Smooth muscle cell of the brain vasculature (primary cell): ENCODE measurements at regions not wholly inside any gene's neighbourhood (a gene's known extent, or its start where the extent isn't known, plus 50 kb on each side); places are given as distances from the start of the nearest gene placed in this dataset.
"Not testable (repeated sequence)": the region's sequence is repeated elsewhere in the genome, so short reads cannot be mapped to it uniquely, and the experiment has no call there.

ENCODE experiments used
- DNase-seq: peaks from one replicate; pipeline ENCODE4 v3.0.0-alpha.2; 2012; ENCODE audit warnings: low read depth, low spot score

DNA sequence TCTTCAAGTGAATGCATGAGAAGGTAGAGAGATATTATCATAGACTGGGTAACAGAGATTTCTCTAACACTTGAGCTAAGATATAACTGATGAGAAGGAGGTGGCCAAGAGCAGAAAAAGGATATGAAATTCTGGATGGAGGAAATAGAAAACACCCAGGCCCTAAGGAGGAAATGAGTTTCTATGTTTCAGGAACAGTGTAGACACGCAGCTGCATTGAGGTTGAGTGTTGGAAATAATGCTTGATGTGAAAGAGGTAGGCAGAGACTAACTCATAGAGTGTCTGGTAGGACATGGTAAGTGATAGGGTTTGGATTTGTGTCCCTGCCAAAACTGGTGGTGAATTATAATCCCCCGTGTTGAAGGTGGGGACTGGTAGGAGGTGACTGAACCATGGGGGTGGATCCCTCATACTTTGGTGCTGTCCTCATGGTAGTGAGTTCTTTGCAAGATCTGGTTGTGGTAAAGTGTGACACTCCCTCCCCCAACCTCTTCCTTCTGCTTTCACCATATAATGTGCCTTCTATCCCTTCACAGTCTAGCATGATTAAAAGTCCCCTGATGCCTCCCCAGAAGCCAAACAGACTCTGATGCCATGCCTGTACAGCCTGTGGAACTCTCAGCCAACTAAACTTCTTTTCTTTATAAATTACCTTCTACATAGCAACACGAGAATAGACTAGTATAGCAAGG, 787.3 kb downstream of the EDEM1 start:
- no peak for DNase-seq

DNA sequence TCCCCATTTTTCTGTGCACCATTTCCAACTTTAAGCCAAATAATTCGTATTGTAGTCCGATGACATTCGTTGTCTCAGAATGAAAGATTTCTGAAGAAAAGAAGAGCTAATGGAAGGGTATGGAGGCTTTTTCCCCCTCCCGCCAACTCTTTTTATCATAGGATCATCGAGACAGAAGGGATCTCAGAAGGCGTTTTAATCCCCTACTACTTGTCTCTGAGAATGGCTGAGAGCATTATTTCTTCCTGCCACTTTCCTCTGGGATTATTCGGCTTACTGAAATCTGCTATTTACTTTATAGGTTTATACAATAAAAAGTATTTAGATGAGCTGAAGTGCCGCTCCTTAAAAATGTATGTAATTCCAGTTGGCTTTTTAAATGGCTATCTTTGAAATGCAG, 789.8 kb downstream of the EDEM1 start:
- no peak for DNase-seq

DNA sequence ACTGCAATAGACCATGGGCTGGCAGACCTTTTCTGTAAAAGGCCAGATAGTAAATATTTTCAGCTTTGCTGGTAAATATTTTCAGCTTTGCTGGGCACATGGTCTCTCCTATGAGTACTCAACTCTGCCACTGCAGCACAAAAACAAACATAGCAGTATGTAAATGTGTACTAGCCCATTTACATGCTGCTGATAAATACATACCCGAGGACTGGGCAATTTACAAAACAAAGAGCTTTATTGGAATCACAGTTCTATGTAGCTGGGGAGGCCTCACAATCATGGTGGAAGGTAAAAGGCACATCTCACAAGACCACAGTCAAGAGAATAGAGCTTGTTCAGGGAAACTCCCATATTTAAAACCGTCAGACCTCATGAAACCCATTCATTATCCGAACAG, 793.0 kb downstream of the EDEM1 start:
- no peak for DNase-seq

DNA sequence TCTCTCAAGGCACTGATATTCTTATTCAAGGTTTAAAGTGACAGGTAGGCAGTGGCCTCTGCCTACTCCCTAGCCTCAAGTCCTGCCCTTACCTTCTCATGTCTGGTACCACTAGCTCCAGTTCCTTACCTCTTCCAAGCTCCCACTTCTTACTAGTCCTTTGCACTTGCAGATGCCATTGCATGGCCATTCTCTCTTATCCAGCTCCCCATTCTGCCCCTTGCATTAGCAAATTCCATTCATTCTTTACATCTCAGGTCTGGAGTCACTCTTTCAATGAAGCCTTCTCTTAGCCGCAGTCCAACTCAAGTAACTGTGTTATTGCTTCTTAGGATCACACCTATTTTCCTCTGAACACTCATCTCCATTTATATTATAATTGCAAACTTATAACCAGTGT, 807.1 kb downstream of the EDEM1 start:
- no peak for DNase-seq

DNA sequence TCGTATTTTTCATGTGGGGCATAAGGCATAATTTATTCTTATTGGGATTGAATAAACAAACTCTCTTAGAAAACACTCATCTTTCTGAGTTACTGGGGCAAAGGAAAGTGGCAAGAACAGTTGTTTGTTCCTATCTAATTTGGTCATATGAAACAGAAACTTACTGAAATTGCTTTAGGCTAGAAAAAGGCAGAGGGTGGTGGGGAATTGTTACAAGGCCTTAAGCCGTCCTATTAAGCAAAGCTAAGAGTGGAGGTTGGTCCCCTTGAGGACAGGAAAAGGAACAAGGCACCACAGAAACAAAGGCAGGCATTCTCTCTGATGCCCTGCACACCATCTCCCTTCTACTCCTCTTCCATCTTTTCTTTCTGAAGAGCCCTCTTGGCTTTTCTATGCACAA, 830.9 kb downstream of the EDEM1 start:
- no peak for DNase-seq

DNA sequence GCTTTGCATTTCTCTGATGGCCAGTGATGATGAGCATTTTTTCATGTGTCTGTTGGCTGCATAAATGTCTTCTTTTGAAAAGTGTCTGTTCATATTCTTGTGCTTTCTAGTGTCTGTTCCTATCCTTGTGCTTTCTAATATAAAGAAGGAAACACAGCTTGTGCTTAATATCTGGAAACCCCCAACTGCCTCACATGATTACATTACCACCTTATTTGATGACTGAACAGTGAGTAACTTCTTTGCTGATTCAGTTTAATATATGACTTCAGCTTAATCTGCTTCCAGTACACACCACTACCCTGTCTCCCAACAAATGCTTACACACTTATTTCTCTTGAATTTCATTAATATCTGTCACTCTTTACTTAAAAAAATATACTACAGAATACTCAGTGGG, 835.1 kb downstream of the EDEM1 start:
- no peak for DNase-seq

DNA sequence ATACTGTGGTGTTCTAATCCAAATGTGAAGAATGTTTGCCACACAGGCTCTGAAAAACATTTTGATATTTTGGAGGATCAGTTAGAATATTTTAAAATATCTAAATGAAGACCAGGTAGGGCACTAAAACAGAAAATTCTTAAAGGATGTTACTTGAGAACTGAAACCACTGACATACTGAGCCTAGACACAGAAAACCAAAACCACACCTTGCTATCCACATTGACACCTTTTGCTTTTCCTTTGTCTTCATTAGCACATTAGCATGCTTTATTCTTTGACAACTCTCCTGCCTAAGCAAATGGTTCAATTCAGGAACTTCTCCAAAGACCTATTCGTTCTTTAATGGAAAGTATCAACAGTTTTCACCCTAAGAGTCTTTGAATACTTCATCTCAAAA, 835.9 kb upstream of the GRM7 start:
- no peak for DNase-seq

DNA sequence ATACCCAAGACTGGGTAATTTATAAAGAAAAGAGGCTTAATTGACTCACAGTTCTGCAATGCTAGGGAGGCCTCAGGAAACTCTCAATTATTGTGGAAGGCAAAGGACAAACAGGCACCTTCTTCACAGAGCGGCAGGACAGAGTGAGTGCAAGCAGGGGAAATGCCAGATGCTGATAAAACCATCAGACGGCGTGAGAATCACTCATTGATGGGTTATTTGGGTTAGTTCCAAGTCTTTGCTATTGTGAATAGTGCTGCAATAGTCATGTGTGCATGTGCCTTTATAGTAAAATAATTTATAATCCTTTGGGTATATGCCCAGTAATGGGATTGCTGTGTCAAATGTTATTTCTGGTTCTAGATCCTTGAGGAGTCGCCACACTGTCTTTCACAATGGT, 830.3 kb upstream of the GRM7 start:
- DNase-seq: not testable (repeated sequence)

DNA sequence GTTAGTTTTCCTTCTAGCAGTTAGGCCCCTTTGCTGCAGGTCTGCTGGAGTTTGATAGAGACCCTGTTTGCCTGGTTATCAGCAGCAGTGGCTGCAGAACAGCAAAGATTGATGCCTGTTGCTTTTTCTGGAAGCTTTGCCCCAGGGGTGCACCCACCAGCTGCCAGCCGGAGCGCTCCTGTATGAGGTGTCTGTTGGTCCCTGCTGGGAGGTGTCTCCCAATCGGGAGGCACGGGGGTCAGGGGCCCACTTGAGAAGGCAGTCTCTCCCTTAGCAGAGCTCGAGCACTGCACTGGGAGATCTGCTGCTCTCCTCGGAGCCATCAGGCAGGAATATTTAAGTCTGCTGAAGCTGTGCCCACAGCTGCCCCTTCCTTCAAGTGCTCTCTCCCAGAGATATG, 825.3 kb upstream of the GRM7 start:
- DNase-seq: no peak

DNA sequence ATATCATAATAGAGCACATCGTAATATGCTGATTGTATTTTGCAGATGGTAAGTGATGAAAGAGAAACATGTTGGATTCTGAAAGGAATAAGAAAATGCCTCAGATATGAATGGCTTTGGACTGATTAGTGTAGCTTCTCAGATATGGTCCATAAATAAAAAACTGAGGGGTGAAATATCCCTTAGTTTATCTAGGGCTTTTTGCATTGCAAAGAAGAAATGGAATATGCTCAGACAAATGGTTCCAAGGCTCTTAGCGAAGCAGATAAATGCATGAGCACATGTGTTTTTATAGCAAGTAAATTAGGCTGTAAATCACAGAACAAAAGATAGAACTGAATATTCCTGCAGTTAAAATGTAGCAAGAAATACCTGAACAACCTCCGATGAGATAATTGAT, 820.9 kb upstream of the GRM7 start:
- no peak for DNase-seq

DNA sequence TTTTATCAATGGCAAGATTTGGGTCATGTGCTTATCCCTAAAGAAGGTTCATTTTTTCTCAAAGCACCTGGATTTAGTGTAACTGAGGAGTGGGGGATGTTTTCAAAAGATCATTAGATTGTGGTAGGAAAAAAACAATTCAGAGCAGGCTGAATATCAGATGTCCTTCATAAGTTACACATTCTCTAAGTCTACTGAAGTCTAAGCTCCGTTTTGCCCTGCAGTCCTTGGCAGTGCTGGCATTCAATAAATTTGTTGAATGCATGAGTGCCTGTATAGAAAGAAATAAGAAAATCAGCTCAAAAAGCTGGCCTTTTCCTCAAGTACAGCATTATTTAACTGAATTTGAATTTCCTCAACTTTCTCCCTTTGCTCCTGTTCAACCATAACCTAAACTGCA, 819.0 kb upstream of the GRM7 start:
- DNase-seq: no peak

DNA sequence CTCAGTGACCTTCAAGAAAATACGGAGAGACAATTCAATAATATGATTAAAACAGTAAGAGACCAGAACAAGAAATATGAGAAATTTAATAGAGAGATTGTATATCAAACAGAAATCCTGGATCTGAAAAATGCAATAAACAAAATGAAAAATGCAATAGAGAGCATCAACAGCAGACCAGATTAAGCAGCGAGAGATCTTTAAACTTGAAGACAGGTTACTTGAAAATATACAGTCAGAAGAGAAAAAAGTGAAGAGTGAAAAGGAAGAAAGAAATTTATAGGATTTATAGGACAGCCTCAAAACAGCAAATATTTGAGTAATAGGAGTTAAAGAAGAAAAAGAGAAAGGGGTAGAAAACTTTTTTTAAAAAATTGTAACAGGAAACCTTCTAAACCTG, 813.9 kb upstream of the GRM7 start:
- no peak for DNase-seq

DNA sequence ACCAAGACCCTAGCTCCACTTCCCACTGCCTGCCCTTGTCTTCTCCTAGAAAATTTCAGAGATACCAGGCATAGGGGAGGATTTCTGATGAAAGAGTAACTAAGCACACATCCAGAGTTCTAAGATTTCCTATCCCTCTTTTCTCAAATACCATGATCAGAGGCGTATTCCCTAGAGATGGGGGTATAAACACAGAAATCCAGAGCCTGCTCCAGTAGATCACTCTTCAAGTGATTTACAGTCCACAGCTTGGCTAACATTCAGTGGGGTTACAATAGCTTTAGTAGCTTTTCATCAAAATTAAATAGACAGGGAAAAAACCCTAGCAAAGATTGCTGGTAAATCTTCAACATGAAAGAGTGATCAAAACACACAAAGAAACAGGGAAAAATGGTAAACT, 800.7 kb upstream of the GRM7 start:
- no peak for DNase-seq

DNA sequence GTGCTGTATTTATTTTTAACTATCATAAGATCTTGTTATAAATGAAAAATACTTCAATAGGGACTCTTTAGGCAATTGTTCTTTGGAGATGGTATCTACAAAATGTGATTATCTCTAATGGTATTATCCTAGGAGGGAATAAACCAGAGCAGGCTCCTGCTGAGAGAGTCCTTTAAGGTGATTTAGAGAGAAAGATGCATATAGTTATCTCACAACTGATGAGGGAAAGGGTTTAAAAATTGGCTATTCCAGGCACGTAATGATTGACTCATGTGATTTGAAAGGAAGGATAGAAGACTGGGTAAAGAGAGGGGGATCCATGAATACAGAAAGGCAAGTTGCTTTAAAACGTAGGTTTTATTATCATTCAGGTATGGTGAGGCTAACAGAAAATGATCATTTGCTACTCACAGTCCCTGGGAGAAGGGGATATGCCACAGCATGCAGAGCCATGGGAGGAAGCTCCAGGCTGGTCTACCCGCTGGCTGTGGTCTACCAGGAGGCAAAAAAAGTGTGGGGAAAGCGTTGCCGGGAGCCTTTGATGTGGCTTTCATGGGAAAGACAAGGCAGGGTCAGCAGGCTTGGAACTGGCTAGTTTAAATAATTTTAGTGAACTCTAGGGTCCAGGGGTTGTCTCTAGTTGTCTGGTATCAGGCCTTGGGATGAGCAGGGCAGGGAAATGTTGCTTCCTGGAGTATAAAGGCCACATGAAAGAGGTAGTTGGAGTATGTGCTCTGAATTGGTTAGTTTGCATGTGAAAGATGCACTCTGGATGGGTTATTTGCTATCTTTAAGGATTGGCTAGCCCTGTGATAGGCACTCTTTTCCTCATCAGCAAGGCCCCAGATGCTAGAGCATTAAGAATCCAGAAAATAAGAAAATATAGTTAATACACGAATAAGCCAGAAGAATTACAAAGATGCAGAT, 798.4 kb upstream of the GRM7 start:
- DNase-seq: no peak

DNA sequence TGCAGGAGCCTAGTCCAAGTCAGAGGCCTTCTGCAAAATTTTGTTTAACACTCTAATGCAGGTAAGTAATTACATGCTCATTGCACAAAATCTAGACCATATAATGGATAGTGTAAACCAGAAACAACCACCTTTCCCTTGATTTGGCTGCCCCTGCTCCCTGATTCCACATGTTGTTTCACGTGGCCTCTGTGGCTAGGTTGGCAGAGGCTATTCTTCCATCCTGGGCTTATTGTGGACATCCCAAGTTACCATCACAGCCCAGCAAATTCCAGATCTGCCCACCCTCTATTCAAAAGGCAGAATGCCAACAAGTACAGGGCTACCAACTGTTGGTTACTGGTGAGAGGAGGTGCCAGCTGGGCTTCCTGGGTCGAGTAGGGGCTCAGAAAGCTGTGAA, 794.5 kb upstream of the GRM7 start:
- DNase-seq: no peak

DNA sequence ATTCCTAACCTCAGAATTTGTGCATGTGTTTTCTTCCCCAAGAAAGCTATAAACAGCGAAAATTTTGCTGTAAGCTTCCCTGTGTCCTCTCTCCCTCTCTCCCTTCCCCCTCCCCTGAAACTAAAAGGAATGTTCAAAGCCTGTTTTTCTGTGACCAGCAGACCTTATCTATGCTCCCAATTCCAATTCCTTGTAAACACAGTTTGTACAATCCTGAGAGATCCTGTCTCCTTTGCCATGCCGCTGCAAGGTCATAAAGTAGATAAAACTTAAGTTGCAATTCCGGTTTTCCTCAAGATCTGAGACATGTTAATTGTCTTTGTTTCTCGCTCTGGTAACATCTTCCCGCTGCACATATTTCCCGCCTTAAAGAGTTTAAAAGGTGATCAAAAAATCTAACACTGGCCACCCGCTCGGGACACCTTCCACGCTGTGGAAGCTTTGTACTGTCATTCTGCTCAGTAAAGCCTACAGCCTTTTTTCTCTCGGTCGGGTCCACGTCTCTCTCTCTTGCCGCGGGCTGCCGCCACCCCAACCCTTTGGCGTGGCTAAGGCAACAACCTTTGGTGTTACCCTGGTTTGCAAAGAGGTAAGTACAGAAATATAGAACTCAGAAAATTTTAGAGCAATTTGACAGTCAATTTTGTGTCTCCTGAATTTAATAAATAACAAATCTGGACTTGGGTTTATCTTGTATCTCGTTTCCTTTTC, 793.9 kb upstream of the GRM7 start:
- DNase-seq: not testable (repeated sequence)

DNA sequence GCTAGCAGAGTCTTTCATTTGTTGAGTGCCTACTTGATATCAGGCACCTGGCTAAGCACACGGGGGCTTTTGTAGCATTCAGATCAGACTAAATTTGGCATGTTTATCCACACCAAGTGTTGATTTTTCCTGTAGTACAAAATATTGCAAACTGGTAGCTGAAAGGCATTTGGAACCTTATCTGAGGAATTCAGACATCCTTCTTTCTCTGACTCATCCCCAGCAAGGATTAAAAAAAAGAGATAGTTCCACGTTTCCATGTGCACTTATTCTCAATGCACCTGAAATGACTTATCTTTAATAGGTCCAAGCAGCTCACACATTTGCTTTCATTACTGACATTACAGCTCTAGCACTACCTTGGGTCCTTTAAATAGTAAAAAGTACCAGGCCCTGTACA, 786.0 kb upstream of the GRM7 start:
- DNase-seq: no peak

DNA sequence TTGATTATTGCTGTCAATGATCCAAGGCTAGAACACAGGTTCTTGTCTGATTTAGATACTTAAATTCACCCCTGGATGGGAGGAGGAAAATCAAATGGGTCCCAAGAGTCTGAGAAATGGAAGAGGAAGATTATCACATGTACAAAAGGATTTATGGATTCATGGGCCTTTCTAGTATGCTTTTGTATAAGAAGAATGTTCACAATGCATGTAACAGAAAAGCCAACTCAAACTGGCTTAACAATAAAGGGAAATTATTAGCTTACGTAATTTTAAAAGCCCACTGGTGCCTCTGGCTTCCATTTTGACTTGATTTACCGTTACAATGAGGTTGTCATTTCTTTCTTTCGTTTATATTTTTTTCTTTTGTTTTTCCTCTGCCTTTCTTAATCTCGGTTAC, 782.5 kb upstream of the GRM7 start:
- no peak for DNase-seq

DNA sequence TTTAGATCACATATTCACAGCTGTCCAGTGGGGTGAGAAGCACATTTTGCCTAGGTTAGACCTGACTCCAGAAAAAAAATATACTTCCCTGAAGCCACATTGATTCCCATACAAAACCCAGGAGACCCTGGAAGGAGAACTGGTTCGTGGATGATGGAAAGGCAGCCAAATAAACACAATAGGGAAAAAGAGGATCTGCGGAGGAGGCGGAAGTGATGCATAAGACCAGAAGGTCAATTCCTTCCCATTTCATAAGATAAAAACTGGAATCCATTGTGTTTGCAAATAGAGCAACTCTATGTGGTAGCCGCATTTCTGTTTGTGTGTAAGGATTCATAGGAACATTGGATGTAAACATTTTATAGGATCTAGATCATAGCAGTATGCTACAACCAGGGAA, 781.9 kb upstream of the GRM7 start:
- no peak for DNase-seq

DNA sequence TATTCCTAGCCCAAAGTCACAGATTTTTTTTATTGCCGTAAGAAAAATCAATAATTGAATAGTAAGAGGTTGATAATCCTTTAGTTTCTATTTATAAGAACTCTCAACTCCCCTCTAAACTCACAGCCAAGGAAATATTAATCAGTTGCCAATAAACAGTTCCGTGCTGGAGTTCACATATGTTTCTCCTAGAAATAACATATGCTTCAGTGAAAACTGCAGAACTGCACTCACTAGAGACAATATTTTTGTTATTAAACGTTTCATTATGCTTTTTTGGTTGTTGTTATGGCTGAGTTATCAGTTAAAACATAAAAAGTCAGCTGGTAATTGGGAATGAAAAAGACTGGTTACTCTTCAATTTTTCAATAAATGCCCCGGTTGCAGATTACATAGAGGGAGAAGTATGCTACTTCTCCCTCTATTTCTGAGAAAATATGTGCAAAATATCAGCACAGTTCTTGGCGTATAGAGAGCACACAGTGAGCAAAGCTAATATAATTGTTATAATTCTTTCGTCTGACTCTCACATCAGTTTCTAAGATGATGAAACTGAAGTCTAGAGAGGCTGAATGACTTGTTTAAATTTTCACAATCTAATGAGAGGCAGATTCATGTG, 781.2 kb upstream of the GRM7 start:
- no peak for DNase-seq

DNA sequence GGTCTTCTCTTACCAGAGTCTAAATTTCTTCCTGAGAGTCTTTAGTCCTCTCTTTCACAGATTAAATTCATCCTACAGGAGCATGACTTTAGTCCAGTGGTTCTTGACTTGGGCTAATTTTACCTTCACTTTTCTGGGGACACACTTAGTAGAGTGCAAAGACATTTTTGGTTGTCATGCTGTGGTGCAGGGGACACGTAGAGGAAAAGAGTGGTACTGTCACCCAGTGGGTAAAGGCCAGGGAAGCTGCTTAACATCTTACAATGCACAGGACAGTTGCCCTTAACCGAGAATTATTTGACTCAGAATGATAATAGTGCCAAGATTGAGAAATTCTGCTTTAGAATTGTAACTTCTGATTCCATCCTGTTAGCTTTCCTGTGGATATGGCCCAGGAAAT, 772.5 kb upstream of the GRM7 start:
- no peak for DNase-seq

DNA sequence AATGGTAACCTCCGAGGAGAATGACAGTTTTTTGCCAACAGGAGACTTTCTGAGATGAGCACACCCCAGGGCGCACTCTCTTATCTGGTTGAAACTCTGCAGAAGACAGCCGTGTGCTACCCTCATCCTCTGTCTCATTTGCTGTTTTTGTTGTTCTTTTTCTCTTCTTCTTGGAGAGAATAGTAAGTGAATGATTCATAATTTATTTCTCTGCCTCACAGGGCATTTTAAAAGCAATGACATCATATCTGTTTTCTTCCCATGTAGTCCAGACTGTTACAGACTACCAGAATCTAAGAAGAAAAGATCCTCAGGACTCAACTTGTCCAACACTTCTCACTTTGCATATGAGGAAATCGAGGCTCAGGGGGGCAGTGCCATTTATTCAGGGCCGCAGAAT, 771.1 kb upstream of the GRM7 start:
- no peak for DNase-seq
